Trophoblast cell (in vitro differentiated cells and primary cell): ENCODE measurements at regions not wholly inside any gene's neighbourhood (a gene's known extent, or its start where the extent isn't known, plus 50 kb on each side); places are given as distances from the start of the nearest gene placed in this dataset.

Experiments used
- DNase-seq, 2 donors: peaks; one replicate each; pipeline ENCODE4 v3.0.0-alpha.2; 2016
- H2AFZ ChIP-seq: 2 replicates; pipeline ENCODE4 v1.6.1; 2013; ENCODE audit warnings: low read length, moderate library complexity, mild to moderate bottlenecking; ENCODE audit not compliant: insufficient read depth, poor library complexity
- H2AK5ac ChIP-seq: 2 replicates; pipeline ENCODE4 v1.6.1; 2013; ENCODE audit warnings: mild to moderate bottlenecking, low read length
- H2BK120ac ChIP-seq: 2 replicates; pipeline ENCODE4 v1.6.1; 2013; ENCODE audit warnings: low read length, mild to moderate bottlenecking, moderate library complexity; ENCODE audit not compliant: insufficient read depth, poor library complexity
- H2BK12ac ChIP-seq: 2 replicates; pipeline ENCODE4 v1.6.1; 2013; ENCODE audit warnings: mild to moderate bottlenecking, low read length, moderate library complexity
- H2BK5ac ChIP-seq: 2 replicates; pipeline ENCODE4 v1.6.1; 2013; ENCODE audit warnings: low read length, low read depth, moderate library complexity, mild to moderate bottlenecking; ENCODE audit not compliant: poor library complexity
- H3K14ac ChIP-seq: 2 replicates; pipeline ENCODE4 v1.6.1; 2013; ENCODE audit warnings: mild to moderate bottlenecking, low read length
- H3K18ac ChIP-seq: 2 replicates; pipeline ENCODE4 v1.6.1; 2013; ENCODE audit warnings: mild to moderate bottlenecking, low read length
- H3K23ac ChIP-seq: 2 replicates; pipeline ENCODE4 v1.6.1; 2013; ENCODE audit warnings: low read length
- H3K27ac ChIP-seq: 2 replicates; pipeline ENCODE4 v1.5.1; 2013; ENCODE audit warnings: low read depth, mild to moderate bottlenecking, inconsistent platforms, low read length, moderate library complexity
- H3K27me3 ChIP-seq: 2 replicates; pipeline ENCODE4 v1.6.1; 2013; ENCODE audit warnings: inconsistent platforms, mild to moderate bottlenecking, low read length, moderate library complexity; ENCODE audit not compliant: insufficient read depth
- H3K36me3 ChIP-seq, 2 experiments: 1 replicate in 1 of 2; 2 replicates in 1 of 2; pipeline ENCODE4 v1.6.1; 2013; ENCODE audit warnings: low read length in 2 of 2, mild to moderate bottlenecking in 2 of 2, moderate library complexity in 1 of 2; ENCODE audit not compliant: insufficient read depth in 2 of 2, control insufficient read depth in 1 of 2
- H3K4ac ChIP-seq: 2 replicates; pipeline ENCODE4 v1.6.1; 2013; ENCODE audit warnings: low read depth, mild to moderate bottlenecking, low read length, moderate library complexity
- H3K4me1 ChIP-seq, 2 experiments: 1 replicate in 1 of 2; 2 replicates in 1 of 2; pipeline ENCODE4 v1.6.1; 2013; ENCODE audit warnings: low read length in 2 of 2, mild to moderate bottlenecking in 2 of 2, moderate library complexity in 1 of 2; ENCODE audit not compliant: insufficient read depth in 2 of 2, control insufficient read depth in 1 of 2
- H3K4me2 ChIP-seq: 2 replicates; pipeline ENCODE4 v1.6.1; 2013; ENCODE audit warnings: inconsistent platforms, mild to moderate bottlenecking, low read length, moderate library complexity
- H3K4me3 ChIP-seq: 2 replicates; pipeline ENCODE4 v1.5.1; 2013; ENCODE audit warnings: mild to moderate bottlenecking, low read depth, low read length, inconsistent platforms
- H3K79me1 ChIP-seq: one replicate; pipeline ENCODE4 v1.6.1; 2013; ENCODE audit warnings: low read length
- H3K79me2 ChIP-seq: 2 replicates; pipeline ENCODE4 v1.6.1; 2013; ENCODE audit warnings: low read length, mild to moderate bottlenecking; ENCODE audit not compliant: control insufficient read depth, insufficient read depth, poor library complexity
- H3K9ac ChIP-seq: 2 replicates; pipeline ENCODE4 v1.6.1; 2013; ENCODE audit warnings: mild to moderate bottlenecking, low read length
- H3K9me3 ChIP-seq: 2 replicates; pipeline ENCODE4 v1.6.1; 2013; ENCODE audit warnings: low read depth, mild to moderate bottlenecking, control low read depth, inconsistent platforms, low read length; ENCODE audit not compliant: insufficient read depth
- H4K12ac ChIP-seq: 2 replicates; pipeline ENCODE4 v1.6.1; 2013; ENCODE audit warnings: low read depth, mild to moderate bottlenecking, low read length, moderate library complexity
- H4K8ac ChIP-seq: 2 replicates; pipeline ENCODE4 v1.6.1; 2013; ENCODE audit warnings: low read depth, mild to moderate bottlenecking, low read length, moderate library complexity
- H4K91ac ChIP-seq: one replicate; pipeline ENCODE4 v1.6.1; 2013; ENCODE audit warnings: low read depth, mild to moderate bottlenecking, low read length, moderate library complexity
- WGBS: extraction: QIAGEN DNeasy Blood & Tissue Kit; methylation state at CpG from one replicate; pipeline ENCODE4 v1.1.7; 2013; ENCODE audit warnings: missing lambda C conversion rate; ENCODE audit not compliant: insufficient read length, insufficient coverage; ENCODE audit errors: extremely low coverage; 5-methylcytosine and 5-hydroxymethylcytosine counted together

DNA sequence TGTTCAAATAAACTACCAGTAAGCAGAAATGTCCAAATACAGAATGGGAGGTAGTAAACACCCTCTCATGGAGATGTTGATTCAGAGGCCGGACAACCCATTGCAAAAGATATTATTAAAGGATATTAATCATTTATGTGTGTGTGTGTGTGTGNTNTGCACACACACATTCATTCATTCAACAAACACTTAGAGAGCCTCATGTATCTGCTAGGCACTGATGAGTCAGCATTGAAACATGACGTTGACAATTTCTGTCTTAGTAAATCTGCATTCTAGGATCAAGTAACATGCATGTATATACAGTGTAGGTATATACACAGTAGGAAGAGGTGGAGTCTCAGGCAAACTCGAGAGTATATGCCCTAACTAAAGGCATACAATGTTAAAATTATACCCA is 187.0 kb downstream of the ZNF365 start:
- H3K4ac ChIP-seq: no peak overlapping the region
- WGBS: no CpG with 5 or more reads among the region's 3 CpGs
- no peak overlapping the region for H4K12ac ChIP-seq
- H4K8ac ChIP-seq: no peak overlapping the region
- no peak for DNase-seq
- H2AFZ ChIP-seq: no peak overlapping the region
- no peaks in the 10 kb centered on the region for H3K79me1 ChIP-seq
- H3K27ac ChIP-seq: no peak overlapping the region
- H3K36me3 ChIP-seq: no peaks in the 10 kb centered on the region
- no peak overlapping the region for H4K91ac ChIP-seq
- no peaks in the 10 kb centered on the region for H3K9me3 ChIP-seq
- H3K4me1 ChIP-seq: no peaks in the 10 kb centered on the region
- no peak overlapping the region for H3K23ac ChIP-seq
- no peak overlapping the region for H3K18ac ChIP-seq
- H2BK5ac ChIP-seq: no peak overlapping the region
- no peak overlapping the region for H3K4me3 ChIP-seq
- H2AK5ac ChIP-seq: no peak overlapping the region
- H2BK12ac ChIP-seq: no peak overlapping the region
- H3K79me2 ChIP-seq: no peaks in the 10 kb centered on the region
- H3K4me2 ChIP-seq: no peak overlapping the region
- H3K14ac ChIP-seq: no peak overlapping the region
- H3K9ac ChIP-seq: no peak overlapping the region
- no peaks in the 10 kb centered on the region for H3K27me3 ChIP-seq
- no peak overlapping the region for H2BK120ac ChIP-seq

DNA sequence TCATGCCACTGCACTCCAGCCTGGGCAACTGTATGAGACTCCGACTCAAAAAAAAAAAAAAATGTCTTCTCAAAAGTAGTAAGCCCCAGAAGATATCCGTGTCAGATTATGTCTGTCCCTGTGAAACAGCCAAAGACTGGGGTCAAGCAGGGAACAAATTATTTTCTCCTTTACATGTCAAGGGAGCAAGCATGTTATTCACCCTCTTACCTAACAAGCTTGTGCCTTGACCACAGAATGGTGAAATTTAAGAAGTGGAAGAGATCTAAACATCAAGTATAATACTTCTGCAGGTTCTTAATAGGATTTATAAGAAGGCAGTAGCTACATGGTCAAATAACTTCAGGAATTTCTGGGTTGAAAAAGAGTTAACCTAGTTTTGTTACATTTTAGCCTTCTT is 187.9 kb downstream of the ZNF365 start:
- no peak for DNase-seq
- H4K8ac ChIP-seq: no peak overlapping the region
- H3K27me3 ChIP-seq: no peaks in the 10 kb centered on the region
- H4K91ac ChIP-seq: no peak overlapping the region
- H2BK12ac ChIP-seq: no peak overlapping the region
- no peak overlapping the region for H3K27ac ChIP-seq
- H3K36me3 ChIP-seq: no peaks in the 10 kb centered on the region
- no peak overlapping the region for H3K4ac ChIP-seq
- H2AFZ ChIP-seq: no peak overlapping the region
- H3K79me1 ChIP-seq: no peaks in the 10 kb centered on the region
- H3K79me2 ChIP-seq: no peaks in the 10 kb centered on the region
- no peak overlapping the region for H2AK5ac ChIP-seq
- H3K18ac ChIP-seq: no peak overlapping the region
- no peak overlapping the region for H4K12ac ChIP-seq
- no CpG with 5 or more reads among the region's 2 CpGs for WGBS
- no peak overlapping the region for H3K14ac ChIP-seq
- no peak overlapping the region for H3K4me3 ChIP-seq
- no peak overlapping the region for H3K4me2 ChIP-seq
- no peak overlapping the region for H2BK5ac ChIP-seq
- no peak overlapping the region for H3K23ac ChIP-seq
- no peak overlapping the region for H2BK120ac ChIP-seq
- no peaks in the 10 kb centered on the region for H3K9me3 ChIP-seq
- no peak overlapping the region for H3K9ac ChIP-seq
- no peaks in the 10 kb centered on the region for H3K4me1 ChIP-seq

DNA sequence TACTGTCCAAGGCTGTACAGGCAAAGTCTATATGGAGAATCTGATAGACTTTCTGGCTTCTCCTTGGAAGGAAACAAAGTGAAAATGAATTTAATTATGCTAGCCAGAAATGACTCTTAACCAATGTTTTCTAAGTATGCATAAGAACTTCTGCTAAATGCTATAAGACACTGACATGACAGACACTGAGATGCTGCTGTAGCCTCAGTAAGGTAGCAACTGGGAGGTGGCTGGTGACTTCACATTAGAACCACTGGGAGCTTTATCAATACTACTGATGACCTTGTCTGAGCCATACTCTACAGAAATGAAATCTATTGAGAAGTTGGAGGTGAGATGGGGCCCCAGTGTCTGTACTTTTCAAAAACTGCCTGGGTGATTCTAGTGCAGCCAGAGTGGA is 188.6 kb downstream of the ZNF365 start:
- Histone ChIP-seq H3K23ac (no peak overlapping the region), H3K79me2 (no peaks in the 10 kb centered on the region), H3K18ac (no peak overlapping the region), H3K14ac (no peak overlapping the region), H3K27me3 (no peaks in the 10 kb centered on the region), H3K4me1 (no peaks in the 10 kb centered on the region), H2AFZ (no peak overlapping the region), H2BK12ac (no peak overlapping the region), H4K91ac (no peak overlapping the region), H3K9me3 (no peaks in the 10 kb centered on the region), H3K9ac (no peak overlapping the region), H2AK5ac (no peak overlapping the region), H3K4me3 (no peak overlapping the region), H3K4ac (no peak overlapping the region), H3K36me3 (no peaks in the 10 kb centered on the region), H3K4me2 (no peak overlapping the region), H3K27ac (no peak overlapping the region), H4K12ac (no peak overlapping the region), H2BK120ac (no peak overlapping the region), H2BK5ac (no peak overlapping the region), H4K8ac (no peak overlapping the region), H3K79me1 (no peaks in the 10 kb centered on the region)
- no peak for DNase-seq

DNA sequence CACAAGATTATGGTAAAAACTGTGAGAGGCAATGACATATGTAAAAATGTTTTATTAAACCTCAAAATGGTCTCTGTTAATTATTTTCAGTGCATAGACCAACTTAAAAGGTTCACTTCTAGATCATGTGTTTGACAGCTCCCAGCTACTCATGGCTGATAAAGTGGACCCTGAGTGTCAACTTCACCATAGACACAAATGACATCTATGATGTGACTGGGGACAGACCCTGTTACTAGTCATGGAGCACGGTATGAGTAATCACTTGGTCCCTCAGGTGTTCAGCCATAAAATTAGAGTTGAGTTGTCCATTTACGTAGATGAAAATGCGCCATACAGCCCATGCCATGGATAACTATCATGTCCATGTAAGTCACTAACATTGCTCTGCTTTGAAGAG is 199.8 kb downstream of the ZNF365 start:
- Histone ChIP-seq H2BK120ac (no peak overlapping the region), H4K8ac (no peak overlapping the region), H3K14ac (no peak overlapping the region), H3K79me2 (no peaks in the 10 kb centered on the region), H3K79me1 (no peaks in the 10 kb centered on the region), H3K27me3 (no peaks in the 10 kb centered on the region), H3K36me3 (no peaks in the 10 kb centered on the region), H3K9me3 (no peaks in the 10 kb centered on the region), H3K4me2 (no peak overlapping the region), H3K9ac (no peak overlapping the region), H3K4ac (no peak overlapping the region), H2AK5ac (no peak overlapping the region), H2BK5ac (no peak overlapping the region), H4K12ac (no peak overlapping the region), H3K18ac (no peak overlapping the region), H3K4me3 (no peak overlapping the region), H2AFZ (no peak overlapping the region), H3K23ac (no peak overlapping the region), H3K27ac (no peak overlapping the region), H2BK12ac (no peak overlapping the region), H3K4me1 (no peaks in the 10 kb centered on the region), H4K91ac (no peak overlapping the region)
- no CpG with 5 or more reads among the region's 3 CpGs for WGBS
- no peak for DNase-seq

DNA sequence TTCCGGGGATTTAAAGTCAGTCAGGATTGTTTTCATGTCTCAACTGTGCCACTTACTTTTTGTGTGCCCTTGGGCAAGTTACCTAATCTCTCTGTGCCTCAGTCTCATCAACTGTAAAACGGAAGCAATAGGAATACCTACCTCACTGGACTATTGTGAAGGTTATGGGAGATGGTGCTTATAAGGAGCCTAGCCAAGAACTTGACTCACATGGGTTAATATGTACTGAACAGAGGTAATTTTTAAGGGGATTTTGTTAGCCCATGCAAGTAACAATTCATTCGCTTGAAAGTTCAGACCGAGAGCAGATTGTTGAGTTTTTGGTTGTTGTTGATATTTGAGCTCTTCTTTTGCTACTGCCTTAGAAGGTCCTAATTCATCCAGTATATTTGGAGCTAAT is 202.9 kb downstream of the ZNF365 start:
- H4K8ac ChIP-seq: no peak overlapping the region
- no peak overlapping the region for H3K4me3 ChIP-seq
- no peak overlapping the region for H2BK12ac ChIP-seq
- H3K4me2 ChIP-seq: no peak overlapping the region
- H3K14ac ChIP-seq: no peak overlapping the region
- H2AK5ac ChIP-seq: no peak overlapping the region
- no peaks in the 10 kb centered on the region for H3K9me3 ChIP-seq
- no peak for DNase-seq
- H3K4ac ChIP-seq: no peak overlapping the region
- no peaks in the 10 kb centered on the region for H3K27me3 ChIP-seq
- H2BK5ac ChIP-seq: no peak overlapping the region
- no peak overlapping the region for H3K18ac ChIP-seq
- H3K9ac ChIP-seq: no peak overlapping the region
- WGBS: no CpG with 5 or more reads among the region's 4 CpGs
- no peak overlapping the region for H2AFZ ChIP-seq
- H4K12ac ChIP-seq: no peak overlapping the region
- no peaks in the 10 kb centered on the region for H3K4me1 ChIP-seq
- H3K23ac ChIP-seq: no peak overlapping the region
- H3K27ac ChIP-seq: no peak overlapping the region
- H3K79me2 ChIP-seq: no peaks in the 10 kb centered on the region
- no peaks in the 10 kb centered on the region for H3K79me1 ChIP-seq
- no peak overlapping the region for H2BK120ac ChIP-seq
- no peaks in the 10 kb centered on the region for H3K36me3 ChIP-seq
- H4K91ac ChIP-seq: no peak overlapping the region
